ENCODE measurements at regions not wholly inside any gene's neighbourhood (a gene's known extent, or its start where the extent isn't known, plus 50 kb on each side); places are given as distances from the start of the nearest gene placed in this dataset.

DNA sequence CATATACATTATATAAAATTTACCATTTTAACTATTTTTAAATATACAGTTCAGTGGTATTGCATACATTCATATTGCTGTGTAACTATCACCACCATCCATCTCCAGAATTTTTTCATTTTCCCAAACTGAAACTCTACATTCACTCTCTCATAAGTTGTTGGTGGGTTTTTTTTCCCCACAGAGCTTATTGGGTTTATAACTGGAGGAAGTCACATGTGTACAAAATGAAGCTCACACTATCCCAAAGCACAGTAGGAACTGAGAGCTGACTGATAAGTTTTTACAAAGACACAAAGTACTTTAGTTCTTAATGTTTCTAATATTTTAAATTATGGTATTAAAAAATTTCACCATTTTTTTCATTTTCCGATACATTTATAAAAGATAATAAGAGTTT lies 78.8 kb upstream of the TNFAIP3 start:
- TF ChIP-seq EP300 (IDR thresholded peaks at IDR 0.05; ENCODE audit: borderline replicate concordance in 1 of 2, low read depth in 1 of 2, low read length in 1 of 2) (no peak), RCOR1 (IDR thresholded peaks at IDR 0.05; ENCODE audit: low read length) (no peak), RAD21 (IDR thresholded peaks at IDR 0.05; ENCODE audit: low read length) (no peak), FOXM1 (IDR thresholded peaks at IDR 0.05; ENCODE audit: low read depth) (no peak), EZH2phosphoT487 (IDR thresholded peaks at IDR 0.05; ENCODE audit: borderline replicate concordance, low read depth) (no peak), ZBTB33 (IDR thresholded peaks at IDR 0.05; ENCODE audit: borderline replicate concordance, low read depth) (no peak), POLR2AphosphoS5 (IDR thresholded peaks at IDR 0.05; ENCODE audit: low read depth, low read length) (no peak), MXI1 (IDR thresholded peaks at IDR 0.05; ENCODE audit: low read depth, low read length) (no peak), USF1 (IDR thresholded peaks at IDR 0.05; ENCODE audit: borderline replicate concordance, low read depth) (no peak), GABPA (IDR thresholded peaks at IDR 0.05; ENCODE audit: low read depth) (no peak), TAF1 (IDR thresholded peaks at IDR 0.05; ENCODE audit: borderline replicate concordance, low read depth, low read length) (no peak)
- TF ChIP-seq, protein P1, sequence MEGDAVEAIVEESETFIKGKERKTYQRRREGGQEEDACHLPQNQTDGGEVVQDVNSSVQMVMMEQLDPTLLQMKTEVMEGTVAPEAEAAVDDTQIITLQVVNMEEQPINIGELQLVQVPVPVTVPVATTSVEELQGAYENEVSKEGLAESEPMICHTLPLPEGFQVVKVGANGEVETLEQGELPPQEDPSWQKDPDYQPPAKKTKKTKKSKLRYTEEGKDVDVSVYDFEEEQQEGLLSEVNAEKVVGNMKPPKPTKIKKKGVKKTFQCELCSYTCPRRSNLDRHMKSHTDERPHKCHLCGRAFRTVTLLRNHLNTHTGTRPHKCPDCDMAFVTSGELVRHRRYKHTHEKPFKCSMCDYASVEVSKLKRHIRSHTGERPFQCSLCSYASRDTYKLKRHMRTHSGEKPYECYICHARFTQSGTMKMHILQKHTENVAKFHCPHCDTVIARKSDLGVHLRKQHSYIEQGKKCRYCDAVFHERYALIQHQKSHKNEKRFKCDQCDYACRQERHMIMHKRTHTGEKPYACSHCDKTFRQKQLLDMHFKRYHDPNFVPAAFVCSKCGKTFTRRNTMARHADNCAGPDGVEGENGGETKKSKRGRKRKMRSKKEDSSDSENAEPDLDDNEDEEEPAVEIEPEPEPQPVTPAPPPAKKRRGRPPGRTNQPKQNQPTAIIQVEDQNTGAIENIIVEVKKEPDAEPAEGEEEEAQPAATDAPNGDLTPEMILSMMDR (IDR thresholded peaks at IDR 0.05), result no peak
- TF ChIP-seq, protein P2, sequence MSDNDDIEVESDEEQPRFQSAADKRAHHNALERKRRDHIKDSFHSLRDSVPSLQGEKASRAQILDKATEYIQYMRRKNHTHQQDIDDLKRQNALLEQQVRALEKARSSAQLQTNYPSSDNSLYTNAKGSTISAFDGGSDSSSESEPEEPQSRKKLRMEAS (IDR thresholded peaks at IDR 0.05; ENCODE audit: low read depth), result no peak

Data from SK-N-SH (cell line).